Keratinocyte (primary cell): ENCODE measurements at regions not wholly inside any gene's neighbourhood (a gene's known extent, or its start where the extent isn't known, plus 50 kb on each side); places are given as distances from the start of the nearest gene placed in this dataset.

ENCODE experiments used
- DNase-seq: peaks from one replicate; pipeline ENCODE4 v3.0.0-alpha.2; 2011; ENCODE audit warnings: low read depth, missing footprints, low spot score
- FAIRE-seq: peaks from 2 replicates; lab custom pipeline; 2011; peaks lifted over from hg19 to GRCh38; lab: Jason Lieb, UNC
- H2AFZ ChIP-seq: 2 replicates; pipeline ENCODE4 v1.6.0; 2012; ENCODE audit warnings: low read length, control low read depth, inconsistent platforms; ENCODE audit not compliant: control insufficient read depth
- H3K27ac ChIP-seq: 2 replicates; pipeline ENCODE4 v1.5.1; 2011; ENCODE audit warnings: low read length; ENCODE audit not compliant: control insufficient read depth, insufficient read depth
- H3K27me3 ChIP-seq: 3 replicates; pipeline ENCODE4 v1.6.0; 2011; ENCODE audit warnings: low read length; ENCODE audit not compliant: control insufficient read depth, insufficient read depth; ENCODE audit errors: extremely low read depth
- H3K36me3 ChIP-seq, 2 experiments: 2 replicates in 1 of 2; 3 replicates in 1 of 2; pipeline ENCODE4 v1.5.1; 2011; ENCODE audit warnings: low read length in 2 of 2, mild to moderate bottlenecking in 1 of 2; ENCODE audit not compliant: control insufficient read depth in 2 of 2, insufficient read depth in 2 of 2; ENCODE audit errors: extremely low read depth in 1 of 2
- H3K4me1 ChIP-seq: 3 replicates; pipeline ENCODE4 v1.5.1; 2011; ENCODE audit warnings: low read length; ENCODE audit not compliant: control insufficient read depth, insufficient read depth; ENCODE audit errors: extremely low read depth
- H3K4me2 ChIP-seq: 3 replicates; pipeline ENCODE4 v1.6.0; 2011; ENCODE audit warnings: low read depth, low read length; ENCODE audit not compliant: control insufficient read depth, insufficient read depth; ENCODE audit errors: extremely low read depth
- H3K4me3 ChIP-seq, 3 experiments: fragments of 200-600 bp in 1 of 3; sonication (generic) in 1 of 3; 2 replicates in 2 of 3; 3 replicates in 1 of 3; pipeline ENCODE4 v1.5.1; 2011 to 2016; ENCODE audit warnings: low read length in 3 of 3, mild to moderate bottlenecking in 3 of 3, control low read depth in 2 of 3, inconsistent platforms in 1 of 3, low read depth in 1 of 3, mixed read lengths in 1 of 3, mixed run types in 1 of 3, moderate library complexity in 1 of 3; ENCODE audit not compliant: control insufficient read depth in 2 of 3, insufficient read depth in 2 of 3; ENCODE audit errors: extremely low read depth in 1 of 3
- H3K79me2 ChIP-seq: 2 replicates; pipeline ENCODE4 v1.6.0; 2012; ENCODE audit warnings: low read length; ENCODE audit not compliant: control insufficient read depth, insufficient read depth
- H3K9ac ChIP-seq: 3 replicates; pipeline ENCODE4 v1.6.0; 2011; ENCODE audit warnings: low read length; ENCODE audit not compliant: control insufficient read depth, insufficient read depth; ENCODE audit errors: extremely low read depth
- H3K9me1 ChIP-seq: 3 replicates; pipeline ENCODE4 v1.6.0; 2011; ENCODE audit warnings: low read length; ENCODE audit not compliant: control insufficient read depth, insufficient read depth; ENCODE audit errors: extremely low read depth
- H3K9me3 ChIP-seq: 2 replicates; pipeline ENCODE4 v1.5.1; 2012; ENCODE audit warnings: low read depth, low read length; ENCODE audit not compliant: control insufficient read depth
- H4K20me1 ChIP-seq: 3 replicates; pipeline ENCODE4 v1.6.0; 2011; ENCODE audit warnings: low read length; ENCODE audit not compliant: control insufficient read depth, insufficient read depth; ENCODE audit errors: extremely low read depth
- CTCF ChIP-seq, 3 experiments: IDR thresholded peaks in 1 of 3; conservative IDR thresholded peaks in 1 of 3; optimal IDR thresholded peaks in 1 of 3; 2 replicates in 2 of 3; 3 replicates in 1 of 3; pipeline versions ENCODE3 to v1.5.1; 2011; ENCODE audit warnings: low read length in 3 of 3, mild to moderate bottlenecking in 3 of 3, moderate library complexity in 2 of 3, control low read depth in 1 of 3, inconsistent platforms in 1 of 3; ENCODE audit not compliant: insufficient read depth in 2 of 3; ENCODE audit errors: extremely low read depth in 1 of 3
- EZH2 ChIP-seq: IDR thresholded peaks from one replicate; pipeline ENCODE4 v1.6.1; 2012; ENCODE audit warnings: inconsistent platforms, mild to moderate bottlenecking, low read length, moderate library complexity
- dilution Hi-C: fragments of 300-500 bp; cut with MboI; formaldehyde crosslinking; loops from one replicate; pipeline ENCODE4 v1.7.0; 2020; ENCODE audit warnings: low sequenced_read_pairs; ENCODE audit not compliant: extremely low pct_ligation_motif_present

- Histone ChIP-seq H4K20me1 (no peaks in the 10 kb centered on the region), H3K9me1 (no peaks in the 10 kb centered on the region), H3K27me3 (peaks cover 1% of the 10 kb centered on the region), H3K36me3 (no peaks in the 10 kb centered on the region), H3K4me2 (no peak overlapping the region), H3K9me3 (no peaks in the 10 kb centered on the region), H3K27ac (no peak overlapping the region), H3K79me2 (no peaks in the 10 kb centered on the region), H2AFZ (no peak overlapping the region), H3K9ac (no peak overlapping the region), H3K4me1 (no peaks in the 10 kb centered on the region), H3K4me3 (no peak overlapping the region)
- no peak for TF ChIP-seq EZH2
- no peak for TF ChIP-seq CTCF (optimal IDR thresholded peaks at IDR 0.05 in 1 of 3, IDR thresholded peaks at IDR 0.05 in 1 of 3, conservative IDR thresholded peaks at IDR 0.05 in 1 of 3; ENCODE audit: extremely low read depth in 1 of 3, insufficient read depth in 2 of 3, low read length in 3 of 3)
- DNase-seq = no peak
- no peak for FAIRE-seq
- dilution Hi-C loops = no loop called here
These were observed 99.0 kb downstream of the RRAGC start for GRCh38 chr1:38760562-38760961.

- FAIRE-seq = no peak
- Histone ChIP-seq H3K9me1 (no peaks in the 10 kb centered on the region), H3K9me3 (no peaks in the 10 kb centered on the region), H3K4me2 (no peak overlapping the region), H3K36me3 (no peaks in the 10 kb centered on the region), H4K20me1 (no peaks in the 10 kb centered on the region), H2AFZ (no peak overlapping the region), H3K27me3 (no peaks in the 10 kb centered on the region), H3K4me3 (no peak overlapping the region), H3K79me2 (no peaks in the 10 kb centered on the region), H3K9ac (no peak overlapping the region), H3K27ac (no peak overlapping the region), H3K4me1 (no peaks in the 10 kb centered on the region)
- dilution Hi-C loops = no loop called here
- no peak for TF ChIP-seq EZH2
- no peak for TF ChIP-seq CTCF (optimal IDR thresholded peaks at IDR 0.05 in 1 of 3, IDR thresholded peaks at IDR 0.05 in 1 of 3, conservative IDR thresholded peaks at IDR 0.05 in 1 of 3; ENCODE audit: extremely low read depth in 1 of 3, insufficient read depth in 2 of 3, low read length in 3 of 3)
- DNase-seq = no peak
These were observed 100.8 kb downstream of the RRAGC start for GRCh38 chr1:38758820-38759219.
